Activated CD4-positive, alpha-beta T cell treated with anti-CD3 and anti-CD28 coated beads, Interleukin-2, amount 10 ng/mL, durations not matched to agents 7 days and 5 days (primary cell): ENCODE measurements at regions not wholly inside any gene's neighbourhood (a gene's known extent, or its start where the extent isn't known, plus 50 kb on each side); places are given as distances from the start of the nearest gene placed in this dataset.

Experiments used
- CTCF ChIA-PET: fragments of 350-600 bp; sonication (Branson Sonifier 250); formaldehyde crosslinking; loops from one replicate; lab custom pipeline; 2021; ENCODE audit warnings: antibody characterized with exemption; lab: Charles Lee
- POLR2A ChIA-PET: fragments of 350-600 bp; sonication (Branson Sonifier 250); formaldehyde crosslinking; loops from one replicate; lab custom pipeline; 2021; ENCODE audit warnings: antibody characterized with exemption; lab: Charles Lee
- DNase-seq: peaks from one replicate; pipeline ENCODE4 v3.0.0-alpha.2; 2020
- H3K27ac Mint-ChIP-seq: one replicate; pipeline ENCODE4 v1.8.0; 2021; ENCODE audit warnings: mild to moderate bottlenecking, moderate library complexity, mixed read lengths
- H3K27me3 Mint-ChIP-seq: one replicate; pipeline ENCODE4 v1.8.0; 2021; ENCODE audit warnings: mixed read lengths
- H3K36me3 Mint-ChIP-seq: one replicate; pipeline ENCODE4 v1.8.0; 2021; ENCODE audit warnings: low read depth, mixed read lengths
- H3K4me1 Mint-ChIP-seq: one replicate; pipeline ENCODE4 v1.8.0; 2021; ENCODE audit warnings: mixed read lengths
- H3K4me3 Mint-ChIP-seq: one replicate; pipeline ENCODE4 v1.8.0; 2021; ENCODE audit warnings: mild to moderate bottlenecking, moderate library complexity, mixed read lengths
- H3K9me3 Mint-ChIP-seq: one replicate; pipeline ENCODE4 v1.8.0; 2021; ENCODE audit warnings: mixed read lengths

DNA sequence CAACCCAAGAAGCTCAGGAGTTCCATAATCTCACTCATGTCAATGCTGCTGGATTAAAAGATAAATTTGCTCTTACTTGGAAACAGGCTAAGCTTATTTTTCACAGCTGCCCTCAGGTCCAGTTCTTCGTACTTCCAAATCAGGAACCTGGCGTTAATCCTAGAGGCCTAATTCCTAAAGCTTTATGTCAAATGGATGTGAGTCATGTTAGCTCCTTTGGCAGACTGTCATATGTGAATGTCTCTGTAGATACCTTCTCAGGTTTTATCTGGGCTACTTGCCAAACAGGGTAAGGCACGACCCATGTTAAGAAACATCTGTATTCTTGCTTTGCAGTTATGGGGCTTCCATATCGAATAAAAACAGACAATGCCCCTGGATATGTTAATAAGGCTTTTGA, 504.6 kb downstream of the ALG10 start:
- Mint-ChIP-seq H3K36me3 (no peaks in the 10 kb centered on the region), H3K27me3 (no peaks in the 10 kb centered on the region), H3K27ac (no peak overlapping the region), H3K4me3 (no peak overlapping the region), H3K9me3 (peaks cover 63% of the 10 kb centered on the region), H3K4me1 (no peaks in the 10 kb centered on the region)
- no peak for DNase-seq
- CTCF ChIA-PET, result no interaction called here
- POLR2A ChIA-PET, result no interaction called here

- Mint-ChIP-seq H3K4me1 (no peaks in the 10 kb centered on the region), H3K9me3 (peaks cover 33% of the 10 kb centered on the region), H3K36me3 (no peaks in the 10 kb centered on the region), H3K27me3 (no peaks in the 10 kb centered on the region), H3K4me3 (no peak overlapping the region), H3K27ac (no peak overlapping the region)
- ChIA-PET CTCF (no interaction called here), POLR2A (no interaction called here)
- DNase-seq, result no peak
These were observed 525.0 kb downstream of the ALG10 start for GRCh38 chr12:34547276-34547675.

DNA sequence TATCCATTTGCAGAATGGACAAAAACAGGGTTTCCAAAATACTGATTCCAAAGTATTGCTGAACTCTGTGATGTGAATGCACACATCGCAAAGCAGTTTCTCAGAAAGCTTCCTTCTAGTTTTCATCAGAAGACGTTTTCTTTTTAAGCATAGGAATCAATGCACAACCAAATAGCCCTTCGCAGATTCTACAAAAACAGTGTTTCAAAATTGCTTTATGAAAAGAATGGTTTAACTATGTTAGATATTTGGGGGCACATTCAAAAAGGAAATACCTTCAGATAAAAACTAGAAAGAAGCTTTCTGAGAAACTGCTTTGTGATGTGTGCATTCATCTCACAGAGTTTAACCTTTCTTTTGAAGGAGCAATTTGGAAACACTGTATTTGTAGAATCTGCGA, 569.7 kb downstream of the ALG10 start:
- no peaks in the 10 kb centered on the region for H3K27me3 Mint-ChIP-seq
- H3K36me3 Mint-ChIP-seq, result no peaks in the 10 kb centered on the region

DNA sequence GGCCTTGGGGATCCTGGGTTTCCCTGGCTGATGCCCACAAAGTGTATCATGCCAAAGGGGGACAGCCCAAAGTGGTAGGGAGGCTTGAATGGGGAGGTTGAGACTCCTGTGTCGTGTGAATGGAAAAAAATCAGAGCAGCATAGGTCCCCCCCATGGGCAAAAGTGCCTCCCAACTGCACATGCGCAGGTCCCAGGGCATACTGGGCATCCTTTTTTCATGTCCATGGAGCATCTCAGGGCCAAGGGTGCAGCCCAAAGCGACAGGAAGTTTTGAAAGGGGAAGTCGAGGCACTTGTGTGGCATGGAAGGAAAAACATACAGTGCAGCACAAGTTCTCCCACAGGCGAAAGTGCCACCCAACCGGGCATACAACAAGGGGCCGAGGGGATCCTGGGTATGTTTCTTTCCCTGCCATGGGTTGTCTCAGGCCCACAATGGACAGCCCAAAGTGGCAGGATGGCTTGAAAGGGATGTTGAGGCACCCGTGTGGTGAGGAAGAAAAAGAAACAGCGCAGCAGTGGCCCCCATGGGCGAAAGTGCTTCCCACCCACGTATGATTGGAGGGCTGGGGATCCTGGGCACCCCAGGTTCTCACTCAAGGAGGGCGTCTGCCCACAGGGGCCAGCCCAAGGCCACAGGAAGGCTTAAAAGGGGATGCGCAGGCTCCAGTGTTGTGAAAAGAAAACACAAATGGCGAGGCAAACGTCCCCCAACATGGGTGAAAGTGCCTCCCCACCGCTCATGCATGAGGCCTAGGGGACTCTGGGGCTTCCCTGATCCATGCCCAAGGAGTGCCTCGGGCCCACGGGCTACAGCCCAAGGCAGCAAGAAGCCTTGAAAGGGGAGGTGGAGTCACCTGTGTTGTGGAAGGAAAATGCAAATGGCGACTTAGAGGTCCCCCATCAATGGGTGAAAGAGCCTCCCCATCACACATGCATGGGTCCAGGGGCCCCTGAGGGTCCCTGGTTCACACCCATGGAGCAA, 573.7 kb downstream of the ALG10 start:
- POLR2A ChIA-PET, result no interaction called here
- peaks cover 70% of the 10 kb centered on the region for H3K9me3 Mint-ChIP-seq
- DNase-seq, result no peak

More for the DNA sequence above, 569.7 kb downstream of the ALG10 start:
- DNase-seq, result no peak
- POLR2A ChIA-PET, result no interaction called here
- no peak overlapping the region for H3K27ac Mint-ChIP-seq
- no peak overlapping the region for H3K4me3 Mint-ChIP-seq
- CTCF ChIA-PET, result no interaction called here
- H3K4me1 Mint-ChIP-seq, result no peaks in the 10 kb centered on the region
- peaks cover 78% of the 10 kb centered on the region for H3K9me3 Mint-ChIP-seq

DNA sequence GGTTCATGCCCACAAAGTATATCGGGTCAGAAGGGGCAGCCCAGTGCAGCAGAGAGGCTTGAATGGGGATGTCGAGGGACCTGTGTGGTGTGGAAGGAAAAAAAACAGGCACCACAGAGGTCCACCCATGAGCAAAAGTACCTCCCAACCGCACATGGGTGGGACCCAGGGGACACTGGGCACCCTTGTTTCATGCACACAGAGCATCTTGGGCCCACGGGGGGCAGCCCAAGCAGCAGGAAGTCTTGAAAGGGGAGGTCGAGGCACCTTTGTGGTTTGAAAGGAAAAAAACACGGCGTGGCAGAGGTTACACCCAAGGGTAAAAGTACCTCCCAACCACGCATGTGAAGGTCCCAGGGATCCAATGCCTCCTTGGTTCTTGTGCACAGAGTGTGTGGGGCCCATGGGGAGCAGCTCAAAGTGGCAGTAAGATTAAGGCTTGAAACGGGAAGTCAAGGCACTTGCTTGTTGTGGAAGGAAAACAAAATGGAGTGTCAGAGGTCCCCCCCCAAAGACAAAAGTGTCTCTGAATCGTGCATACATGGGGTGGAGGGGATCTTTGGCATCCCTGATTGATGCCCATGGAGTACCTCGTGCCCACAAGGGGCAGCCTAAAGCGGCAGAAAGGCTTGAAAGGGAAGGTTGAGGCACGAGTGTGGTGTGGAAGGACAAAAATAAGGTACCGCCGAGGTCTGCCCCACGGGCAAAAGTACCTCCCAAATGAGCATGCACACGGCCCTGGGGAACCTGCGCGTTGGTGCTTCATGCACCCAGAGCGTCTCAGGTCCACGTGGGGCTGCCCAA, 575.5 kb downstream of the ALG10 start:
- DNase-seq, result no peak
- Mint-ChIP-seq H3K36me3 (no peaks in the 10 kb centered on the region), H3K4me3 (no peak overlapping the region)

More for the DNA sequence above, 573.7 kb downstream of the ALG10 start:
- Mint-ChIP-seq H3K27ac (no peak overlapping the region), H3K27me3 (no peaks in the 10 kb centered on the region), H3K4me1 (no peaks in the 10 kb centered on the region), H3K4me3 (no peak overlapping the region), H3K36me3 (no peaks in the 10 kb centered on the region)
- CTCF ChIA-PET, result no interaction called here

GRCh38 chr12:34598352-34598827, 576.1 kb downstream of the ALG10 start:
- no peak for DNase-seq
- no peaks in the 10 kb centered on the region for H3K36me3 Mint-ChIP-seq
- peaks cover 59% of the 10 kb centered on the region for H3K9me3 Mint-ChIP-seq
- H3K27ac Mint-ChIP-seq, result no peak overlapping the region
- CTCF ChIA-PET, result no interaction called here
- no peaks in the 10 kb centered on the region for H3K27me3 Mint-ChIP-seq
- POLR2A ChIA-PET, result no interaction called here
- H3K4me3 Mint-ChIP-seq, result no peak overlapping the region
- no peaks in the 10 kb centered on the region for H3K4me1 Mint-ChIP-seq

More for the DNA sequence above, 575.5 kb downstream of the ALG10 start:
- H3K27me3 Mint-ChIP-seq, result no peaks in the 10 kb centered on the region
- H3K9me3 Mint-ChIP-seq, result peaks cover 63% of the 10 kb centered on the region
- ChIA-PET POLR2A (no interaction called here), CTCF (no interaction called here)
- no peak overlapping the region for H3K27ac Mint-ChIP-seq
- H3K4me1 Mint-ChIP-seq, result no peaks in the 10 kb centered on the region

DNA sequence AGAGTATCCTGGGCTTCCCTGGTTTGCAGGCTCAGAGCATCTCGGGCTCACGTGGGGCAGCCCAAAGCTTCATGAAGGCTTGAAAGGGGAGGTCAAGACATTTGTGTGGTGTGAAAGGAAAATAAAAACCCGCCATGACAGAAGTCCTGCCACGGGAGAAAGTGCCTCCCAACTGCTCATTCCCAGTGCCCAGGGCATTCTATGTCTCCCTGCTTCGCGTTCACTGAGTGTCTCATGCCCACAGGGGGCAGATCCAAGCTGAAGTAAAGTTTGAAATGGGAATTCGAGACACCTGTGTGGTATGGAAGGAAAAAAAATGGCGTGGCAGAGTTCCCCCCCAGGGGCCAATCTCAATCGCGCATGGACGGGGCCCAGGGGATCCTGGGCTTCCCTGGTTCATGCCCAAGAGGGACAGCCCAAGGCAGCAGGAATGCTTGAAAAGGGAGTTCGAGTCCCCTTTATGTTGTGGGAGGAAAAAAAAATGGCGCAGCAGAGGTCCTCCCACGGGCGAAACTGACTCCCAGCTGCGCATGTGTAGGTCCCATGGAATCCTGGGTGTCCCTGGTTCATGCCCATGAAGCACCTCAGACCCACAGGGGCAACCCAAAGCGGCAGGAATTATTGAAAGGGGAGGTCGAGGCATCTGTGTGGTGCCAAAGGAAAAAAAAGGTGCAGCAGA, 576.7 kb downstream of the ALG10 start:
- no peaks in the 10 kb centered on the region for H3K36me3 Mint-ChIP-seq
- H3K27me3 Mint-ChIP-seq, result no peaks in the 10 kb centered on the region
- ChIA-PET CTCF (no interaction called here), POLR2A (no interaction called here)
- DNase-seq, result no peak
- H3K9me3 Mint-ChIP-seq, result peaks cover 56% of the 10 kb centered on the region
- no peak overlapping the region for H3K4me3 Mint-ChIP-seq
- H3K27ac Mint-ChIP-seq, result peak overlapping the region; percentile 19
- no peaks in the 10 kb centered on the region for H3K4me1 Mint-ChIP-seq

GRCh38 chr12:34599530-34600513, 577.5 kb downstream of the ALG10 start:
- Mint-ChIP-seq H3K4me1 (no peaks in the 10 kb centered on the region), H3K36me3 (no peaks in the 10 kb centered on the region), H3K27ac (no peak overlapping the region), H3K27me3 (no peaks in the 10 kb centered on the region), H3K4me3 (no peak overlapping the region), H3K9me3 (peaks cover 49% of the 10 kb centered on the region)
- POLR2A ChIA-PET, result no interaction called here
- no peak for DNase-seq
- CTCF ChIA-PET, result no interaction called here

DNA sequence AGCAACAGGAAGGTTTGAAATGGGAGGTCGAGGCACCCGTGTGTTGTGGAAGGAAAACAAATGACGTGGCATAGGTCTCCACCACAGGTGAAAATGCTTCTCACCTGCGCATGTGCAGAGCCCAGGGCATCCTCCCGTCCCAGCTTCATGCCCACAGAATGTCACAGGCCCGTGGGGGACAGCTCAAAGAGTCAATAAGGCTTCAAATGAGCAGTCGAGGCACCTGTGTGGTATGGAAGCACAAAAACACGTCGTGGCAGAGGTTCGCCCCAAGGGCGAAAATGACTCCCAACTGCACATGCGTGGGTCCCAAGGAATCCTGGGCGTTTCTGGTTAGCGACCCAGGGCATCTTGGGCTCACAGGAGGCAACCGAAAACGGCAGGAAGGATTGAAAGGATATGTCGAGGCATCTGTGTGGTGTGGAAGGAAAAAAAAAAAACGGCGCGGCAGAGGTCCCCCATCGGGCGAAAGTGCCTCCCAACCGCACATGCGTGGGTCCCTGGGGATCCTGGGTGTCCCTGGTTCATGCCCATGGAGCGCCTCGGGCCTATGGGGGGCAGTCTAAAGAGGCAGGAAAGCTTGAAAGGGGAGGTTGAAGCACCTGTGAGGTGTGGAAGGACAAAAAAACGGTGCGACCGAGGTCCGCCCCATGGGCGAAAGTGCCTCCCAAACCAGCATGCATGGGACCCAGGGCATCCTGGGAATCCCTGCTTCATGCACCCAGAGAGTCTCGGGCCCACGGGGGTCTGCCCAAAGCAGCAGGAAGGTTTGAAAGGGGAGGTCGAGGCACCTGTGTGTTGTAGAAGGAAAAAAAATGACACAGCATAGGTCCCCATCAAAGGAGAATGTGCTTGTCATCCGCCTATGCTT, 578.5 kb downstream of the ALG10 start:
- POLR2A ChIA-PET, result no interaction called here
- H3K27ac Mint-ChIP-seq, result peak overlapping the region; percentile 50
- no peaks in the 10 kb centered on the region for H3K4me1 Mint-ChIP-seq
- no peak overlapping the region for H3K4me3 Mint-ChIP-seq
- H3K36me3 Mint-ChIP-seq, result no peaks in the 10 kb centered on the region
- peaks cover 39% of the 10 kb centered on the region for H3K9me3 Mint-ChIP-seq
- CTCF ChIA-PET, result no interaction called here
- H3K27me3 Mint-ChIP-seq, result no peaks in the 10 kb centered on the region
- DNase-seq, result no peak

GRCh38 chr12:34601689-34602088, 579.4 kb downstream of the ALG10 start:
- Mint-ChIP-seq H3K9me3 (peaks cover 38% of the 10 kb centered on the region), H3K27ac (no peak overlapping the region), H3K27me3 (no peaks in the 10 kb centered on the region), H3K36me3 (no peaks in the 10 kb centered on the region), H3K4me3 (no peak overlapping the region), H3K4me1 (no peaks in the 10 kb centered on the region)
- ChIA-PET CTCF (no interaction called here), POLR2A (no interaction called here)
- no peak for DNase-seq

DNA sequence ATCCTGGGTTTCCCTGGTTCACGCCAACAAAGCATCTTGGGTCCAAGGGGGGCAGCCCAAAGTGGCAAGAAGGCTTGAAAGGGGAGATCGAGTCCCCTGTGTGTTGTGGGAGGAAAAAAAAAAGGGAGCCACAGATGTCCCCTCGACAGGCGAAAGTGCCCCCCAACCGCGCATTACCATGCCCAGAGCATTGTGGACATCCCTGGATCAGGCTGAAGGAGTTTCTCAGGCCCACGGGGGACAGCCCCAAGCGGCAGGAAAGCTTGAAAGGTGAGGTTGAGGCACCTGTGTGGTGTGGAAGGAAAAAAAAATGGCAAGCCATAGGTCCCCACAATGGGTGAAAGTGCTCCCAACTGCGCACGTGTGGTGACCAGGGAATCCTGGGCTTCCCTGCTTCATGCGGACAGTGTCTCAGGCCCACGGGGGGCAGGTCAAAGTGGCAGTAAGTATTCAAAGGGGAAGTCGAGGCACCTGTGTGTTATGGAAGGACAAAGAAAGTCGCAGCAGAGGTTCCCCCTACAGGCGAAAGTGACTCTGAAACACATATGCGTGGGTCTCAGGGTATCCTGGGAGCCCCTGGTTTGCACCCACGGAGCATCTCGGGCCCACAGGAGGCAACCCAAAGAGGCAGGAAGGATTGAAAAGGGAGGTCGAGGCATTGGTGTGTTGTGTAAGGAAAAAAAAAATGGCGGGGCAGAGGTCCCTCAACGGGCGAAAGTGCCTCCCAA, 580.1 kb downstream of the ALG10 start:
- Mint-ChIP-seq H3K4me1 (no peaks in the 10 kb centered on the region), H3K9me3 (peaks cover 35% of the 10 kb centered on the region), H3K4me3 (no peak overlapping the region), H3K36me3 (no peaks in the 10 kb centered on the region), H3K27ac (no peak overlapping the region), H3K27me3 (no peaks in the 10 kb centered on the region)
- ChIA-PET POLR2A (no interaction called here), CTCF (no interaction called here)
- no peak for DNase-seq
